H1 (cell line): ENCODE measurements at regions not wholly inside any gene's neighbourhood (a gene's known extent, or its start where the extent isn't known, plus 50 kb on each side); places are given as distances from the start of the nearest gene placed in this dataset.

Experiments used
- CTCF ChIA-PET: fragments of 300-600 bp; sonication (Branson Sonifier 250); formaldehyde crosslinking; loops from one replicate; lab custom pipeline; 2021; ENCODE audit not compliant: partially characterized antibody; lab: Charles Lee
- POLR2A ChIA-PET: fragments of 300-600 bp; sonication (Branson Sonifier 250); formaldehyde crosslinking; loops from one replicate; lab custom pipeline; 2021; ENCODE audit warnings: inconsistent platforms; ENCODE audit not compliant: partially characterized antibody; lab: Charles Lee
- DNase-seq, 2 experiments: peaks; one replicate each; pipeline versions ENCODE4 v3.0.0 to v3.0.0-alpha.2; 2010 to 2022; ENCODE audit warnings: low spot score in 2 of 2, low read depth in 1 of 2, mixed read lengths in 1 of 2
- FAIRE-seq: peaks from 2 replicates; lab custom pipeline; 2011; peaks lifted over from hg19 to GRCh38; lab: Jason Lieb, UNC
- H2AFZ ChIP-seq: 2 replicates; pipeline ENCODE4 v1.8.1; 2012; ENCODE audit warnings: low read length, inconsistent platforms
- H2AK5ac ChIP-seq: 2 replicates; pipeline ENCODE4 v1.6.1; 2013; ENCODE audit warnings: low read depth, low read length
- H2BK120ac ChIP-seq: replicated peaks from 2 replicates; pipeline ENCODE3; 2013; ENCODE audit warnings: low read depth, low read length, inconsistent platforms
- H2BK12ac ChIP-seq: 2 replicates; pipeline ENCODE4 v1.6.1; 2013; ENCODE audit warnings: low read depth, low read length
- H2BK15ac ChIP-seq: 2 replicates; pipeline ENCODE4 v1.6.1; 2013; ENCODE audit warnings: low read length
- H2BK20ac ChIP-seq: 2 replicates; pipeline ENCODE4 v1.6.1; 2013; ENCODE audit warnings: low read length
- H2BK5ac ChIP-seq: 2 replicates; pipeline ENCODE4 v1.6.1; 2013; ENCODE audit warnings: low read depth, low read length
- H3K14ac ChIP-seq: 2 replicates; pipeline ENCODE4 v1.6.1; 2013; ENCODE audit warnings: inconsistent platforms; ENCODE audit not compliant: insufficient read length
- H3K18ac ChIP-seq: 2 replicates; pipeline ENCODE4 v1.6.1; 2013; ENCODE audit warnings: low read length; ENCODE audit errors: extremely low read depth
- H3K23ac ChIP-seq: 2 replicates; pipeline ENCODE4 v1.6.1; 2013; ENCODE audit warnings: inconsistent platforms; ENCODE audit not compliant: insufficient read length
- H3K23me2 ChIP-seq: 2 replicates; pipeline ENCODE4 v1.6.1; 2013; ENCODE audit warnings: low read depth, low read length
- H3K27ac ChIP-seq: 2 replicates; pipeline ENCODE4 v1.6.1; 2011; ENCODE audit warnings: low read depth, low read length, inconsistent platforms
- H3K27me3 ChIP-seq, 4 experiments: replicated peaks in 1 of 4; 1 replicate in 1 of 4; 2 replicates in 3 of 4; pipeline versions ENCODE4 v1.6.1 to v1.8.1; 2011 to 2013; ENCODE audit warnings: low read length in 3 of 4, mild to moderate bottlenecking in 3 of 4, inconsistent platforms in 2 of 4, mixed read lengths in 2 of 4, moderate library complexity in 1 of 4; ENCODE audit not compliant: control insufficient read depth in 3 of 4, insufficient read depth in 3 of 4; ENCODE audit errors: extremely low read depth in 1 of 4
- H3K36me3 ChIP-seq, 4 experiments: 2 replicates each; pipeline versions ENCODE4 v1.6.1 to v1.8.1; 2011 to 2013; ENCODE audit warnings: mild to moderate bottlenecking in 4 of 4, low read length in 3 of 4, moderate library complexity in 2 of 4, control low read depth in 1 of 4, inconsistent platforms in 1 of 4; ENCODE audit not compliant: insufficient read depth in 4 of 4, control insufficient read depth in 2 of 4
- H3K4ac ChIP-seq: replicated peaks from 2 replicates; pipeline ENCODE3; 2013; ENCODE audit warnings: low read length, low read depth, mixed read lengths, inconsistent platforms; ENCODE audit not compliant: insufficient read length
- H3K4me1 ChIP-seq, 4 experiments: replicated peaks in 1 of 4; 1 replicate in 1 of 4; 2 replicates in 3 of 4; pipeline versions ENCODE4 v1.6.1 to v1.8.1; 2011 to 2013; ENCODE audit warnings: low read length in 3 of 4, inconsistent platforms in 2 of 4, mixed read lengths in 1 of 4; ENCODE audit not compliant: insufficient read depth in 4 of 4, control insufficient read depth in 3 of 4
- H3K4me2 ChIP-seq, 2 experiments: 2 replicates each; pipeline versions ENCODE4 v1.6.1 to v1.8.1; 2011 to 2013; ENCODE audit warnings: low read depth in 2 of 2, low read length in 2 of 2, control low read depth in 1 of 2, inconsistent platforms in 1 of 2, mild to moderate bottlenecking in 1 of 2; ENCODE audit not compliant: insufficient read depth in 1 of 2
- H3K4me3 ChIP-seq, 4 experiments: fragments of 200-600, 300-600 bp in 1 of 4; sonication (generic), shearing (Covaris generic), sonication (Bioruptor Twin) in 1 of 4; 2 replicates each; pipeline versions ENCODE4 v1.5.1 to v1.8.1; 2011 to 2016; ENCODE audit warnings: low read length in 4 of 4, low read depth in 3 of 4, control low read depth in 2 of 4, inconsistent platforms in 2 of 4, mild to moderate bottlenecking in 2 of 4, mixed read lengths in 1 of 4, moderate library complexity in 1 of 4; ENCODE audit not compliant: insufficient read depth in 2 of 4; ENCODE audit errors: extremely low read depth in 1 of 4
- H3K56ac ChIP-seq: replicated peaks from 2 replicates; pipeline ENCODE3; 2013; ENCODE audit warnings: low read depth, mild to moderate bottlenecking, mixed read lengths, low read length, inconsistent platforms; ENCODE audit not compliant: insufficient read length
- H3K79me1 ChIP-seq: 2 replicates; pipeline ENCODE4 v1.6.1; 2013; ENCODE audit warnings: low read depth, low read length, control low read depth
- H3K79me2 ChIP-seq, 2 experiments: 2 replicates each; pipeline versions ENCODE4 v1.6.1 to v1.8.1; 2012 to 2013; ENCODE audit warnings: low read length in 2 of 2, mild to moderate bottlenecking in 2 of 2, inconsistent platforms in 1 of 2; ENCODE audit not compliant: insufficient read depth in 2 of 2, control insufficient read depth in 1 of 2
- H3K9ac ChIP-seq, 4 experiments: replicated peaks in 1 of 4; 1 replicate in 1 of 4; 2 replicates in 3 of 4; pipeline versions ENCODE4 v1.6.1 to v1.8.1; 2011 to 2013; ENCODE audit warnings: low read depth in 3 of 4, low read length in 3 of 4, control low read depth in 2 of 4, mild to moderate bottlenecking in 2 of 4, moderate library complexity in 2 of 4, inconsistent platforms in 1 of 4; ENCODE audit errors: extremely low read depth in 1 of 4
- H3K9me3 ChIP-seq, 2 experiments: 2 replicates each; pipeline versions ENCODE4 v1.6.1 to v1.8.1; 2012 to 2013; ENCODE audit warnings: mild to moderate bottlenecking in 2 of 2, moderate library complexity in 2 of 2, control low read depth in 1 of 2, inconsistent platforms in 1 of 2, low read depth in 1 of 2, low read length in 1 of 2, mixed read lengths in 1 of 2; ENCODE audit not compliant: insufficient read depth in 2 of 2
- H4K20me1 ChIP-seq, 2 experiments: replicated peaks in 1 of 2; 2 replicates each; pipeline versions ENCODE3 to v1.8.1; 2011 to 2013; ENCODE audit warnings: inconsistent platforms in 2 of 2, low read length in 2 of 2, mild to moderate bottlenecking in 1 of 2; ENCODE audit not compliant: insufficient read depth in 2 of 2, control insufficient read depth in 1 of 2
- H4K5ac ChIP-seq: 2 replicates; pipeline ENCODE4 v1.6.1; 2013; ENCODE audit warnings: low read length, low read depth, mixed read lengths, inconsistent platforms; ENCODE audit not compliant: insufficient read length
- H4K8ac ChIP-seq: 2 replicates; pipeline ENCODE4 v1.8.0; 2013; ENCODE audit warnings: mild to moderate bottlenecking, moderate library complexity, low read length, inconsistent platforms; ENCODE audit not compliant: insufficient read depth; ENCODE audit errors: extremely low read depth
- H4K91ac ChIP-seq: replicated peaks from 2 replicates; pipeline ENCODE3; 2013; ENCODE audit warnings: low read length, mixed read lengths, inconsistent platforms; ENCODE audit not compliant: insufficient read length
- BACH1 ChIP-seq: IDR thresholded peaks from 2 replicates; pipeline ENCODE4 v1.6.1; 2012; ENCODE audit warnings: low read length, improper control_type of control experiment
- CHD1 ChIP-seq: IDR thresholded peaks from 2 replicates; pipeline ENCODE4 v1.6.1; 2012; ENCODE audit warnings: low read depth, low read length, improper control_type of control experiment
- CREB1 ChIP-seq: IDR thresholded peaks from 2 replicates; pipeline ENCODE4 v1.6.1; 2012; ENCODE audit warnings: inconsistent platforms
- E2F6 ChIP-seq: IDR thresholded peaks from 2 replicates; pipeline ENCODE4 v1.6.1; 2012; ENCODE audit warnings: inconsistent platforms
- GABPA ChIP-seq: IDR thresholded peaks from 2 replicates; pipeline ENCODE4 v1.6.1; 2011; ENCODE audit warnings: mild to moderate bottlenecking, low read length, moderate library complexity, borderline replicate concordance; ENCODE audit not compliant: insufficient read depth
- KDM1A ChIP-seq: fragments of 200-600, 300-600 bp; sonication (generic); IDR thresholded peaks from 2 replicates; pipeline ENCODE4 v1.7.1; 2016; ENCODE audit warnings: mild to moderate bottlenecking, low read length, borderline replicate concordance
- MAFK ChIP-seq: IDR thresholded peaks from 2 replicates; pipeline ENCODE4 v1.6.1; 2012; ENCODE audit warnings: low read depth, mild to moderate bottlenecking, improper control_type of control experiment, low read length
- POU5F1 ChIP-seq: IDR thresholded peaks from 2 replicates; pipeline ENCODE4 v1.6.1; 2011; ENCODE audit warnings: low read depth, mild to moderate bottlenecking, low read length, moderate library complexity
- RBBP5 ChIP-seq: IDR thresholded peaks from 2 replicates; pipeline ENCODE4 v1.7.1; 2012; ENCODE audit warnings: low read depth, mild to moderate bottlenecking, inconsistent platforms, low read length, moderate library complexity, borderline replicate concordance
- SRF ChIP-seq: IDR thresholded peaks from 2 replicates; pipeline ENCODE4 v1.6.1; 2011; ENCODE audit warnings: mild to moderate bottlenecking, low read depth, low read length, moderate library complexity
- USF2 ChIP-seq: IDR thresholded peaks from 2 replicates; pipeline ENCODE4 v1.6.1; 2011; ENCODE audit warnings: low read length, improper control_type of control experiment
- WGBS, 2 experiments: shearing (Covaris generic) in 1 of 2; methylation state at CpG; one replicate each; pipeline versions ENCODE4 v1.1.6 to v1.1.7; 2013 to 2015; ENCODE audit warnings: low lambda C conversion rate in 2 of 2, mixed read lengths in 2 of 2, inconsistent platforms in 1 of 2, low coverage in 1 of 2, missing lambda C conversion rate in 1 of 2; ENCODE audit not compliant: insufficient replicate concordance in 2 of 2, insufficient coverage in 1 of 2, insufficient read length in 1 of 2; ENCODE audit errors: extremely low coverage in 1 of 2, missing lambda C conversion rate in 1 of 2; 5-methylcytosine and 5-hydroxymethylcytosine counted together

- Histone ChIP-seq H3K79me2 (no peaks in the 10 kb centered on the region), H3K9ac (no peak overlapping the region), H2BK15ac (no peak overlapping the region), H3K27ac (no peak overlapping the region; the same call in 1 of the 2 replicates), H3K56ac (no peak overlapping the region), H3K79me1 (no peaks in the 10 kb centered on the region), H4K20me1 (peaks cover 0 to 5% of the 10 kb centered on the region in 2 experiments), H3K27me3 (no peaks in the 10 kb centered on the region), H2BK120ac (no peak overlapping the region), H4K91ac (no peak overlapping the region), H3K4me3 (no peak overlapping the region), H3K9me3 (no peaks in the 10 kb centered on the region), H2BK12ac (no peak overlapping the region), H3K18ac (peak overlapping the region; percentile 7; the same call in 1 of the 2 replicates), H3K23me2 (peaks cover 5% of the 10 kb centered on the region; the same call in 1 of the 2 replicates), H3K36me3 (no peaks in the 10 kb centered on the region), H2AFZ (no peak overlapping the region), H3K23ac (no peak overlapping the region), H4K8ac (no peak overlapping the region), H2AK5ac (0 out of 2 replicates have a peak overlapping the region, but pooled peaks have one; percentile 9), H2BK20ac (no peak overlapping the region), H3K4ac (no peak overlapping the region), H2BK5ac (peak overlapping the region; percentile 9; the same call in 1 of the 2 replicates), H4K5ac (no peak overlapping the region), H3K14ac (no peak overlapping the region), H3K4me1 (peaks cover 0 to 9% (median 6%) of the 10 kb centered on the region in 4 experiments; a peak in 3 of 7 replicates), H3K4me2 (no peak overlapping the region)
- DNase-seq = no peak
- no peak for FAIRE-seq
- ChIA-PET POLR2A (no interaction called here), CTCF (interaction anchor here (1.3 to 2.0 kb wide), 3 partner anchors 15 to 616 kb away, joined by 6 to 7 read pairs (median 6); no protein-coding TSS in a partner anchor)
- WGBS, 2 experiments = 83% methylated on average over 13 of the region's 13 CpGs; no CpG with 5 or more reads in 1 of the 2 experiments
- TF ChIP-seq CHD1 = no peak
- TF ChIP-seq POU5F1 = peak; percentile 79; the same call in 1 of the 2 replicates
- TF ChIP-seq MAFK = no peak
- no peak for TF ChIP-seq CREB1
- TF ChIP-seq BACH1 = no peak
- TF ChIP-seq KDM1A = no peak
- 0 out of 2 replicates have a peak, but pooled peaks have one; percentile 6 for TF ChIP-seq E2F6
- TF ChIP-seq SRF = 0 out of 2 replicates have a peak, but pooled peaks have one; percentile 38
- no peak for TF ChIP-seq RBBP5
- no peak for TF ChIP-seq USF2
- no peak for TF ChIP-seq GABPA
These were observed 93.2 kb upstream of the PRR5 start for GRCh38 chr22:44608597-44609399.
